GM12878 (cell line): ENCODE measurements at regions not wholly inside any gene's neighbourhood (a gene's known extent, or its start where the extent isn't known, plus 50 kb on each side); places are given as distances from the start of the nearest gene placed in this dataset.

Experiments used
- ATAC-seq: fragments of 200-7000 bp; cut with Tn5 transposase; 3 replicates; pipeline ENCODE4 v1.9.1; 2020; ENCODE audit warnings: mild to moderate bottlenecking, moderate library complexity
- BruUV-seq: library from RNA; stranded (reverse); fragments of 400-500 nt; replicated peaks from 2 replicates; lab custom pipeline; 2021; lab: Mats Ljungman, UMichigan
- CTCF ChIA-PET: fragments of 300-600 bp; sonication (Branson Sonifier 250); formaldehyde crosslinking; extraction: SDS; loops from one replicate; lab custom pipeline; 2021; ENCODE audit warnings: inconsistent platforms; lab: Yijun Ruan, JAX
- POLR2A ChIA-PET: fragments of 350-600 bp; formaldehyde crosslinking; extraction: SDS; loops from one replicate; lab custom pipeline; 2021; ENCODE audit warnings: inconsistent platforms; lab: Charles Lee
- RAD21 ChIA-PET: fragments of 300-600 bp; sonication (Branson Sonifier 250); formaldehyde crosslinking; loops from one replicate; lab custom pipeline; 2023; ENCODE audit warnings: antibody characterized with exemption; ENCODE audit not compliant: unreplicated experiment; lab: Charles Lee
- SMC1A ChIA-PET: fragments of 300-600 bp; sonication (Branson Sonifier 250); formaldehyde crosslinking; loops from one replicate; lab custom pipeline; 2023; ENCODE audit not compliant: unreplicated experiment, uncharacterized antibody; lab: Charles Lee
- DNase-seq: peaks from one replicate; pipeline ENCODE4 v3.0.0-alpha.2; 2011; ENCODE audit warnings: low read depth, low spot score
- FAIRE-seq: peaks from 3 replicates; lab custom pipeline; 2011; peaks lifted over from hg19 to GRCh38; lab: Jason Lieb, UNC
- H2AFZ ChIP-seq: 2 replicates; pipeline ENCODE4 v1.6.0; 2011; ENCODE audit warnings: low read depth, low read length, control low read depth; ENCODE audit not compliant: control insufficient read depth
- H3K27ac ChIP-seq: 2 replicates; pipeline ENCODE4 v1.5.1; 2011; ENCODE audit warnings: control low read depth; ENCODE audit not compliant: control insufficient read depth, insufficient read depth
- H3K27me3 ChIP-seq, 2 experiments: replicated peaks in 1 of 2; 2 replicates each; pipeline versions ENCODE4 v1.6.0 to v1.6.1; 2011; ENCODE audit warnings: low read length in 1 of 2; ENCODE audit not compliant: control insufficient read depth in 2 of 2, insufficient read depth in 2 of 2
- H3K36me3 ChIP-seq, 2 experiments: 2 replicates each; pipeline ENCODE4 v1.5.1; 2011; ENCODE audit warnings: low read length in 1 of 2; ENCODE audit not compliant: control insufficient read depth in 2 of 2, insufficient read depth in 2 of 2
- H3K4me1 ChIP-seq: 2 replicates; pipeline ENCODE4 v1.6.1; 2011; ENCODE audit warnings: mild to moderate bottlenecking, low read length, moderate library complexity, mixed read lengths; ENCODE audit not compliant: control insufficient read depth, insufficient read depth
- H3K4me2 ChIP-seq: 2 replicates; pipeline ENCODE4 v1.6.0; 2011; ENCODE audit warnings: control low read depth; ENCODE audit not compliant: control insufficient read depth, insufficient read depth
- H3K4me3 ChIP-seq: fragments of 200-600 bp; sonication (generic); 2 replicates; pipeline ENCODE4 v1.5.1; 2016
- H3K79me2 ChIP-seq: 2 replicates; pipeline ENCODE4 v1.6.0; 2011; ENCODE audit warnings: low read length; ENCODE audit not compliant: control insufficient read depth, insufficient read depth
- H3K9ac ChIP-seq: 2 replicates; pipeline ENCODE4 v1.8.0; 2011; ENCODE audit warnings: low read length, control low read depth, mixed read lengths; ENCODE audit not compliant: control insufficient read depth, insufficient read depth
- H3K9me3 ChIP-seq: replicated peaks from 3 replicates; pipeline ENCODE4 v1.5.1; 2011; ENCODE audit warnings: mild to moderate bottlenecking, low read length; ENCODE audit not compliant: control insufficient read depth, insufficient read depth
- H4K20me1 ChIP-seq: 2 replicates; pipeline ENCODE4 v1.6.0; 2011; ENCODE audit not compliant: control insufficient read depth, insufficient read depth
- ASH2L ChIP-seq: fragments of 300-600, 200-600 bp; sonication (generic); IDR thresholded peaks from 2 replicates; pipeline ENCODE4 v1.6.1; 2017; ENCODE audit warnings: low read depth, mild to moderate bottlenecking, borderline replicate concordance
- BMI1 ChIP-seq: fragments of 450-650 bp; IDR thresholded peaks from 2 replicates; pipeline ENCODE4 v1.6.1; 2016; ENCODE audit warnings: mild to moderate bottlenecking, moderate library complexity, borderline replicate concordance
- JUNB ChIP-seq: IDR thresholded peaks from 2 replicates; pipeline ENCODE4 v1.6.1; 2016; ENCODE audit warnings: antibody characterized with exemption, mild to moderate bottlenecking
- MYC ChIP-seq: IDR thresholded peaks from 2 replicates; pipeline ENCODE4 v1.6.1; 2011; ENCODE audit warnings: mild to moderate bottlenecking, low read length, moderate library complexity, inconsistent platforms; ENCODE audit not compliant: insufficient read depth, insufficient replicate concordance, insufficient read length, severe bottlenecking
- NFIC ChIP-seq: IDR thresholded peaks from 2 replicates; pipeline ENCODE4 v1.6.1; 2012; ENCODE audit warnings: low read depth, mild to moderate bottlenecking, inconsistent platforms, low read length, moderate library complexity
- NFYB ChIP-seq: IDR thresholded peaks from 2 replicates; pipeline ENCODE4 v1.6.1; 2011; ENCODE audit warnings: low read depth, mild to moderate bottlenecking, low read length, improper control_type of control experiment, moderate library complexity; ENCODE audit not compliant: insufficient read depth
- NRF1 ChIP-seq: conservative IDR thresholded peaks from 2 replicates; pipeline ENCODE4 v1.6.1; 2011; ENCODE audit warnings: mild to moderate bottlenecking, low read depth, low read length, improper control_type of control experiment
- RCOR1 ChIP-seq: conservative IDR thresholded peaks from 2 replicates; pipeline ENCODE4 v1.6.1; 2012; ENCODE audit warnings: low read depth, low read length, improper control_type of control experiment
- SREBF1 ChIP-seq: IDR thresholded peaks from 2 replicates; pipeline ENCODE4 v1.6.1; 2012; ENCODE audit warnings: mild to moderate bottlenecking, low read length
- ZNF384 ChIP-seq: IDR thresholded peaks from 2 replicates; pipeline ENCODE4 v1.6.1; 2012; ENCODE audit warnings: low read depth, mild to moderate bottlenecking, low read length, improper control_type of control experiment, borderline replicate concordance
- WGBS: methylation state at CpG from one replicate; pipeline ENCODE4 v1.1.6; 2016; ENCODE audit warnings: low lambda C conversion rate; ENCODE audit not compliant: insufficient replicate concordance, insufficient coverage; ENCODE audit errors: missing lambda C conversion rate; 5-methylcytosine and 5-hydroxymethylcytosine counted together
- in situ Hi-C: fragments of 300-500 bp; cut with MboI; formaldehyde crosslinking; loops from 9 replicates; pipeline ENCODE4 v1.14.3; 2018; ENCODE audit warnings: mixed read lengths
- intact Hi-C: fragments of 100-400 bp; cut with micrococcal nuclease; formaldehyde crosslinking; loops from one replicate; pipeline ENCODE4 v1.14.2; 2022; ENCODE audit not compliant: unreplicated experiment
- TF ChIP-seq, protein P1 (sequence below): fragments of 450-650 bp; IDR thresholded peaks from 2 replicates; pipeline ENCODE4 v1.6.1; 2018; ENCODE audit warnings: borderline replicate concordance, mild to moderate bottlenecking; ENCODE audit not compliant: partially characterized antibody
- TF ChIP-seq, protein P2 (sequence below): fragments of 450-650 bp; formaldehyde crosslinking; IDR thresholded peaks from 2 replicates; pipeline ENCODE4 v1.4.0; 2020; ENCODE audit warnings: mild to moderate bottlenecking, moderate library complexity
- TF ChIP-seq, protein P3 (sequence below): fragments of 450-650 bp; IDR thresholded peaks from 2 replicates; pipeline ENCODE4 v1.6.1; 2014; ENCODE audit warnings: mild to moderate bottlenecking
- TF ChIP-seq, protein P4 (sequence below): fragments of 450-650 bp; IDR thresholded peaks from 2 replicates; pipeline ENCODE4 v1.6.1; 2017; ENCODE audit warnings: mild to moderate bottlenecking

DNA sequence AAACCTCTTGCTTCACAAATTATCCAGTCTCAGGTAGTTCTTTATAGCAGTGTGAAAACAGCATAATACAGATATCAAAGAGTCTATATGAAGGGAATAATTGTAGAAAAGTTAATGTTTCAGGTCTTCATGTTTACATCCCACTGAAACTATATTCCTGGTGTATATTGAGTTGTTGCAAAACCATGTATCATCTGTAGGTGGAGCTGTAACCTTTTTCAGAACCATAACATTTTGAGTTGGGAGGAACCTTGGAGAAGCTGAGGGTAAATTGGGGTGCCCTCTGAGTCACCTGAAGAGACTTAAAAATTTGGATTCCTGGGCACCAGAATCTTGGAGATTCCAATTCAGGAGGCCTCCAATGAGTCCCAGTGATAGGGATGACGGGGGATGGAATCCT lies 51.9 kb upstream of the TAPT1 start:
- Histone ChIP-seq H4K20me1 (no peaks in the 10 kb centered on the region), H3K9ac (no peak overlapping the region), H3K4me1 (no peaks in the 10 kb centered on the region), H3K4me2 (no peak overlapping the region), H3K36me3 (no peaks in the 10 kb centered on the region), H3K27me3 (no peaks in the 10 kb centered on the region), H3K27ac (no peak overlapping the region), H2AFZ (no peak overlapping the region), H3K79me2 (no peaks in the 10 kb centered on the region), H3K4me3 (no peak overlapping the region), H3K9me3 (peaks cover 2% of the 10 kb centered on the region; the same call in 1 of the 3 replicates)
- FAIRE-seq (no peak), DNase-seq (no peak), ATAC-seq (no peak)
- in situ Hi-C loops (no loop called here), intact Hi-C loops (no loop called here)
- BruUV-seq = no TSS peak
- ChIA-PET CTCF (interaction anchor here (1.1 to 1.6 kb wide), 6 partner anchors 10 to 1194 kb away, joined by 3 to 6 read pairs (median 4); no protein-coding TSS in a partner anchor), SMC1A (interaction anchor here (1.2 kb wide), 1 partner anchor 26 kb away, joined by 3 read pairs; no protein-coding TSS in a partner anchor), POLR2A (no interaction called here), RAD21 (no interaction called here)
- 0% methylated on average over 1 of the region's 1 CpG for WGBS
- TF ChIP-seq, protein P1, sequence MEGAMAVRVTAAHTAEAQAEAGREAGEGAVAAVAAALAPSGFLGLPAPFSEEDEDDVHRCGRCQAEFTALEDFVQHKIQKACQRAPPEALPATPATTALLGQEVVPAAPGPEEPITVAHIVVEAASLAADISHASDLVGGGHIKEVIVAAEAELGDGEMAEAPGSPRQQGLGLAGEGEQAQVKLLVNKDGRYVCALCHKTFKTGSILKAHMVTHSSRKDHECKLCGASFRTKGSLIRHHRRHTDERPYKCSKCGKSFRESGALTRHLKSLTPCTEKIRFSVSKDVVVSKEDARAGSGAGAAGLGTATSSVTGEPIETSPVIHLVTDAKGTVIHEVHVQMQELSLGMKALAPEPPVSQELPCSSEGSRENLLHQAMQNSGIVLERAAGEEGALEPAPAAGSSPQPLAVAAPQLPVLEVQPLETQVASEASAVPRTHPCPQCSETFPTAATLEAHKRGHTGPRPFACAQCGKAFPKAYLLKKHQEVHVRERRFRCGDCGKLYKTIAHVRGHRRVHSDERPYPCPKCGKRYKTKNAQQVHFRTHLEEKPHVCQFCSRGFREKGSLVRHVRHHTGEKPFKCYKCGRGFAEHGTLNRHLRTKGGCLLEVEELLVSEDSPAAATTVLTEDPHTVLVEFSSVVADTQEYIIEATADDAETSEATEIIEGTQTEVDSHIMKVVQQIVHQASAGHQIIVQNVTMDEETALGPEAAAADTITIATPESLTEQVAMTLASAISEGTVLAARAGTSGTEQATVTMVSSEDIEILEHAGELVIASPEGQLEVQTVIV = no peak
- no peak for TF ChIP-seq ZNF384
- no peak for TF ChIP-seq ASH2L
- TF ChIP-seq, protein P2, sequence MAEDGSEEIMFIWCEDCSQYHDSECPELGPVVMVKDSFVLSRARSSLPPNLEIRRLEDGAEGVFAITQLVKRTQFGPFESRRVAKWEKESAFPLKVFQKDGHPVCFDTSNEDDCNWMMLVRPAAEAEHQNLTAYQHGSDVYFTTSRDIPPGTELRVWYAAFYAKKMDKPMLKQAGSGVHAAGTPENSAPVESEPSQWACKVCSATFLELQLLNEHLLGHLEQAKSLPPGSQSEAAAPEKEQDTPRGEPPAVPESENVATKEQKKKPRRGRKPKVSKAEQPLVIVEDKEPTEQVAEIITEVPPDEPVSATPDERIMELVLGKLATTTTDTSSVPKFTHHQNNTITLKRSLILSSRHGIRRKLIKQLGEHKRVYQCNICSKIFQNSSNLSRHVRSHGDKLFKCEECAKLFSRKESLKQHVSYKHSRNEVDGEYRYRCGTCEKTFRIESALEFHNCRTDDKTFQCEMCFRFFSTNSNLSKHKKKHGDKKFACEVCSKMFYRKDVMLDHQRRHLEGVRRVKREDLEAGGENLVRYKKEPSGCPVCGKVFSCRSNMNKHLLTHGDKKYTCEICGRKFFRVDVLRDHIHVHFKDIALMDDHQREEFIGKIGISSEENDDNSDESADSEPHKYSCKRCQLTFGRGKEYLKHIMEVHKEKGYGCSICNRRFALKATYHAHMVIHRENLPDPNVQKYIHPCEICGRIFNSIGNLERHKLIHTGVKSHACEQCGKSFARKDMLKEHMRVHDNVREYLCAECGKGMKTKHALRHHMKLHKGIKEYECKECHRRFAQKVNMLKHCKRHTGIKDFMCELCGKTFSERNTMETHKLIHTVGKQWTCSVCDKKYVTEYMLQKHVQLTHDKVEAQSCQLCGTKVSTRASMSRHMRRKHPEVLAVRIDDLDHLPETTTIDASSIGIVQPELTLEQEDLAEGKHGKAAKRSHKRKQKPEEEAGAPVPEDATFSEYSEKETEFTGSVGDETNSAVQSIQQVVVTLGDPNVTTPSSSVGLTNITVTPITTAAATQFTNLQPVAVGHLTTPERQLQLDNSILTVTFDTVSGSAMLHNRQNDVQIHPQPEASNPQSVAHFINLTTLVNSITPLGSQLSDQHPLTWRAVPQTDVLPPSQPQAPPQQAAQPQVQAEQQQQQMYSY (CRISPR knock-in tag) = no peak
- no peak for TF ChIP-seq NFIC
- TF ChIP-seq SREBF1 = no peak
- TF ChIP-seq, protein P3, sequence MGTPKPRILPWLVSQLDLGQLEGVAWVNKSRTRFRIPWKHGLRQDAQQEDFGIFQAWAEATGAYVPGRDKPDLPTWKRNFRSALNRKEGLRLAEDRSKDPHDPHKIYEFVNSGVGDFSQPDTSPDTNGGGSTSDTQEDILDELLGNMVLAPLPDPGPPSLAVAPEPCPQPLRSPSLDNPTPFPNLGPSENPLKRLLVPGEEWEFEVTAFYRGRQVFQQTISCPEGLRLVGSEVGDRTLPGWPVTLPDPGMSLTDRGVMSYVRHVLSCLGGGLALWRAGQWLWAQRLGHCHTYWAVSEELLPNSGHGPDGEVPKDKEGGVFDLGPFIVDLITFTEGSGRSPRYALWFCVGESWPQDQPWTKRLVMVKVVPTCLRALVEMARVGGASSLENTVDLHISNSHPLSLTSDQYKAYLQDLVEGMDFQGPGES = no peak
- TF ChIP-seq JUNB = no peak
- TF ChIP-seq, protein P4, sequence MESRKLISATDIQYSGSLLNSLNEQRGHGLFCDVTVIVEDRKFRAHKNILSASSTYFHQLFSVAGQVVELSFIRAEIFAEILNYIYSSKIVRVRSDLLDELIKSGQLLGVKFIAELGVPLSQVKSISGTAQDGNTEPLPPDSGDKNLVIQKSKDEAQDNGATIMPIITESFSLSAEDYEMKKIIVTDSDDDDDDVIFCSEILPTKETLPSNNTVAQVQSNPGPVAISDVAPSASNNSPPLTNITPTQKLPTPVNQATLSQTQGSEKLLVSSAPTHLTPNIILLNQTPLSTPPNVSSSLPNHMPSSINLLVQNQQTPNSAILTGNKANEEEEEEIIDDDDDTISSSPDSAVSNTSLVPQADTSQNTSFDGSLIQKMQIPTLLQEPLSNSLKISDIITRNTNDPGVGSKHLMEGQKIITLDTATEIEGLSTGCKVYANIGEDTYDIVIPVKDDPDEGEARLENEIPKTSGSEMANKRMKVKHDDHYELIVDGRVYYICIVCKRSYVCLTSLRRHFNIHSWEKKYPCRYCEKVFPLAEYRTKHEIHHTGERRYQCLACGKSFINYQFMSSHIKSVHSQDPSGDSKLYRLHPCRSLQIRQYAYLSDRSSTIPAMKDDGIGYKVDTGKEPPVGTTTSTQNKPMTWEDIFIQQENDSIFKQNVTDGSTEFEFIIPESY = no peak
- TF ChIP-seq BMI1 = no peak
- TF ChIP-seq RCOR1 = no peak
- no peak for TF ChIP-seq NFYB
- no peak for TF ChIP-seq MYC
- no peak for TF ChIP-seq NRF1
